ENCODE measurements at regions not wholly inside any gene's neighbourhood (a gene's known extent, or its start where the extent isn't known, plus 50 kb on each side); places are given as distances from the start of the nearest gene placed in this dataset.

GRCh38 chr13:33480561-33480960 is 195.0 kb upstream of the STARD13 start:
- no peak overlapping the region for H2BK15ac ChIP-seq (ENCODE audit: low read depth, low read length)
- in situ Hi-C loops (cut with MboI; ENCODE audit: low sequenced_read_pairs), result no loop called here
- H3K23ac ChIP-seq (ENCODE audit: low read depth, low read length), result no peak overlapping the region
- no CpG with 5 or more reads among the region's 1 CpG for whole genome bisulfite sequencing, 2 experiments (ENCODE audit: extremely low coverage in 2 of 2, insufficient read length in 1 of 2)
- no peak for ATAC-seq (ENCODE audit: low read depth)
- no peak overlapping the region for H4K91ac ChIP-seq (ENCODE audit: insufficient read depth, low read depth, low read length)
- no peak overlapping the region for H3K18ac ChIP-seq (ENCODE audit: low read depth, low read length)
- H3K9me3 ChIP-seq (ENCODE audit: control insufficient read depth, insufficient read depth, low read length), result peaks cover 14% of the 10 kb centered on the region
- no peaks in the 10 kb centered on the region for H3K36me3 ChIP-seq (ENCODE audit: control insufficient read depth, insufficient read depth, low read length)
- no peak overlapping the region for H2AFZ ChIP-seq (replicated peaks; ENCODE audit: low read length, poor library complexity)
- BruUV-seq (replicated peaks), result no TSS peak
- no peak overlapping the region for H2BK120ac ChIP-seq (ENCODE audit: low read depth, low read length)
- CTCF ChIA-PET, result interaction anchor here (0.6 kb wide), 1 partner anchor 104 kb away, joined by 7 read pairs; no protein-coding TSS in a partner anchor
- H3K27ac ChIP-seq (ENCODE audit: insufficient read depth, low read length), result no peak overlapping the region
- no peaks in the 10 kb centered on the region for H3K9me1 ChIP-seq (ENCODE audit: insufficient read depth, low read length)
- H2AK5ac ChIP-seq (ENCODE audit: low read depth, low read length), result no peak overlapping the region
- H4K20me1 ChIP-seq (ENCODE audit: insufficient read depth, low read length), result no peaks in the 10 kb centered on the region
- H3K9ac ChIP-seq (ENCODE audit: low read depth, low read length), result no peak overlapping the region
- H4K5ac ChIP-seq (ENCODE audit: low read depth, low read length), result no peak overlapping the region
- H3K4me1 ChIP-seq (ENCODE audit: control insufficient read depth, insufficient read depth, low read length), result no peaks in the 10 kb centered on the region
- H2BK20ac ChIP-seq (ENCODE audit: low read depth, low read length), result no peak overlapping the region
- H3K4ac ChIP-seq (ENCODE audit: low read depth, low read length), result no peak overlapping the region
- no peaks in the 10 kb centered on the region for H3K27me3 ChIP-seq (ENCODE audit: control insufficient read depth, insufficient read depth, low read length)
- TF ChIP-seq MAZ (IDR thresholded peaks at IDR 0.05; ENCODE audit: borderline replicate concordance, low read depth, low read length), result no peak
- TF ChIP-seq MAFK (IDR thresholded peaks at IDR 0.05; ENCODE audit: low read depth, low read length), result no peak
- no peak for TF ChIP-seq MXI1 (IDR thresholded peaks at IDR 0.05; ENCODE audit: borderline replicate concordance, low read depth, low read length)
- TF ChIP-seq SMC3 (IDR thresholded peaks at IDR 0.05; ENCODE audit: low read depth, low read length), result no peak
- TF ChIP-seq CEBPB (IDR thresholded peaks at IDR 0.05; ENCODE audit: low read depth, low read length), result no peak
- no peak for TF ChIP-seq BHLHE40 (IDR thresholded peaks at IDR 0.05; ENCODE audit: low read depth, low read length)
- no peak for TF ChIP-seq USF2 (IDR thresholded peaks at IDR 0.05; ENCODE audit: low read depth, low read length)
- TF ChIP-seq ELK1 (IDR thresholded peaks at IDR 0.05; ENCODE audit: borderline replicate concordance, low read depth, low read length), result no peak
- no peak for TF ChIP-seq RFX5 (IDR thresholded peaks at IDR 0.05; ENCODE audit: low read depth, low read length)
- TF ChIP-seq RCOR1 (IDR thresholded peaks at IDR 0.05; ENCODE audit: insufficient replicate concordance, low read length), result no peak
- TF ChIP-seq CTCF (conservative IDR thresholded peaks at IDR 0.05; ENCODE audit: low read depth, low read length), result no peak
- TF ChIP-seq POLR2A (IDR thresholded peaks at IDR 0.05; ENCODE audit: low read depth, low read length), result no peak
- no peak for TF ChIP-seq FOS (IDR thresholded peaks at IDR 0.05; ENCODE audit: low read depth, low read length)
- TF ChIP-seq RAD21 (IDR thresholded peaks at IDR 0.05; ENCODE audit: low read length), result no peak
- no peak for TF ChIP-seq CHD1 (IDR thresholded peaks at IDR 0.05; ENCODE audit: low read depth, low read length)
- TF ChIP-seq NFE2L2 (IDR thresholded peaks at IDR 0.05; ENCODE audit: low read depth, low read length), result no peak
- peak; percentile 52 for DNase-seq
- no peak overlapping the region for H3K4me2 ChIP-seq (ENCODE audit: low read depth, low read length)
- H2AK9ac ChIP-seq (replicated peaks; ENCODE audit: low read depth, low read length, poor library complexity), result no peak overlapping the region
- peak overlapping the region; percentile 76 for H2BK5ac ChIP-seq (ENCODE audit: low read depth, low read length, poor library complexity, severe bottlenecking)
- no peak overlapping the region for H3K56ac ChIP-seq (ENCODE audit: extremely low read depth, insufficient read depth, low read length)
- intact Hi-C loops (cut with micrococcal nuclease), result no loop called here
- dilution Hi-C loops (cut with HindIII; ENCODE audit: low sequenced_read_pairs, unreplicated experiment), result no loop called here
- no peak overlapping the region for H4K8ac ChIP-seq (ENCODE audit: low read depth in 2 of 2, low read length in 2 of 2)
- H3K14ac ChIP-seq (replicated peaks; ENCODE audit: low read depth, low read length), result no peak overlapping the region
- H3K79me1 ChIP-seq (ENCODE audit: low read depth in 1 of 2, low read length in 2 of 2), result no peaks in the 10 kb centered on the region
- POLR2A ChIA-PET (ENCODE audit: unreplicated experiment), result no interaction called here
- H3K4me3 ChIP-seq (ENCODE audit: insufficient read depth, low read depth, low read length), result no peak overlapping the region

Measured in IMR-90 (cell line).